IMR-90 (cell line): ENCODE measurements at regions not wholly inside any gene's neighbourhood (a gene's known extent, or its start where the extent isn't known, plus 50 kb on each side); places are given as distances from the start of the nearest gene placed in this dataset.
A peak's percentile ranks its signal among the peaks of the same experiment; 100 is the strongest.

ENCODE experiments used
- ATAC-seq: fragments of 200-7000 bp; cut with Tn5 transposase; 2 replicates; pipeline ENCODE4 v1.9.1; 2020; ENCODE audit warnings: low read depth, mild to moderate bottlenecking, moderate library complexity
- BruUV-seq: library from RNA; stranded (reverse); fragments of 400-500 nt; replicated peaks from 2 replicates; lab custom pipeline; 2021; lab: Mats Ljungman, UMichigan
- CTCF ChIA-PET: fragments of 300-600 bp; formaldehyde crosslinking; extraction: SDS; loops from one replicate; lab custom pipeline; 2021; ENCODE audit warnings: antibody characterized with exemption; lab: Yijun Ruan, JAX
- POLR2A ChIA-PET: fragments of 300-600 bp; sonication (Branson Sonifier 250); formaldehyde crosslinking; loops from one replicate; lab custom pipeline; 2022; ENCODE audit warnings: antibody characterized with exemption; ENCODE audit not compliant: unreplicated experiment; lab: Charles Lee
- DNase-seq: peaks from one replicate; pipeline ENCODE4 v3.0.0; 2013
- H2AFZ ChIP-seq: replicated peaks from 2 replicates; pipeline ENCODE3; 2013; ENCODE audit warnings: low read length, mild to moderate bottlenecking; ENCODE audit not compliant: poor library complexity
- H2AK5ac ChIP-seq: 2 replicates; pipeline ENCODE4 v1.6.1; 2013; ENCODE audit warnings: low read depth, low read length, inconsistent platforms
- H2AK9ac ChIP-seq: replicated peaks from 2 replicates; pipeline ENCODE3; 2013; ENCODE audit warnings: mild to moderate bottlenecking, low read depth, low read length, moderate library complexity; ENCODE audit not compliant: poor library complexity
- H2BK120ac ChIP-seq: 2 replicates; pipeline ENCODE4 v1.6.1; 2013; ENCODE audit warnings: low read depth, low read length, inconsistent platforms
- H2BK15ac ChIP-seq: 3 replicates; pipeline ENCODE4 v1.6.1; 2013; ENCODE audit warnings: low read depth, low read length, inconsistent platforms
- H2BK20ac ChIP-seq: 2 replicates; pipeline ENCODE4 v1.6.1; 2013; ENCODE audit warnings: low read depth, mild to moderate bottlenecking, inconsistent platforms, low read length, moderate library complexity
- H2BK5ac ChIP-seq: 2 replicates; pipeline ENCODE4 v1.6.1; 2013; ENCODE audit warnings: mild to moderate bottlenecking, low read depth, low read length, inconsistent platforms; ENCODE audit not compliant: poor library complexity, severe bottlenecking
- H3K14ac ChIP-seq: replicated peaks from 2 replicates; pipeline ENCODE4 v1.6.1; 2013; ENCODE audit warnings: low read depth, low read length, inconsistent platforms
- H3K18ac ChIP-seq: 2 replicates; pipeline ENCODE4 v1.6.1; 2013; ENCODE audit warnings: low read depth, low read length, control low read depth
- H3K23ac ChIP-seq: 2 replicates; pipeline ENCODE4 v1.6.1; 2013; ENCODE audit warnings: low read depth, low read length, inconsistent platforms
- H3K27ac ChIP-seq: 2 replicates; pipeline ENCODE4 v1.5.1; 2013; ENCODE audit warnings: mild to moderate bottlenecking, control low read depth, low read length; ENCODE audit not compliant: insufficient read depth
- H3K27me3 ChIP-seq: 2 replicates; pipeline ENCODE4 v1.6.1; 2013; ENCODE audit warnings: low read length; ENCODE audit not compliant: control insufficient read depth, insufficient read depth
- H3K36me3 ChIP-seq: 2 replicates; pipeline ENCODE4 v1.6.1; 2013; ENCODE audit warnings: low read length, mixed read lengths; ENCODE audit not compliant: control insufficient read depth, insufficient read depth
- H3K4ac ChIP-seq: 2 replicates; pipeline ENCODE4 v1.6.1; 2013; ENCODE audit warnings: low read depth, low read length, inconsistent platforms
- H3K4me1 ChIP-seq: 2 replicates; pipeline ENCODE4 v1.6.1; 2013; ENCODE audit warnings: low read length, mixed read lengths; ENCODE audit not compliant: control insufficient read depth, insufficient read depth
- H3K4me2 ChIP-seq: 2 replicates; pipeline ENCODE4 v1.6.1; 2013; ENCODE audit warnings: low read depth, mild to moderate bottlenecking, control low read depth, low read length, moderate library complexity
- H3K4me3 ChIP-seq: 2 replicates; pipeline ENCODE4 v1.5.1; 2013; ENCODE audit warnings: low read depth, mild to moderate bottlenecking, control low read depth, low read length, moderate library complexity; ENCODE audit not compliant: insufficient read depth
- H3K56ac ChIP-seq: 2 replicates; pipeline ENCODE4 v1.6.1; 2013; ENCODE audit warnings: low read length, inconsistent platforms; ENCODE audit not compliant: insufficient read depth; ENCODE audit errors: extremely low read depth
- H3K79me1 ChIP-seq, 2 experiments: 2 replicates each; pipeline ENCODE4 v1.6.1; 2013; ENCODE audit warnings: low read length in 2 of 2, inconsistent platforms in 1 of 2, low read depth in 1 of 2
- H3K9ac ChIP-seq: 2 replicates; pipeline ENCODE4 v1.6.1; 2013; ENCODE audit warnings: low read depth, low read length, control low read depth
- H3K9me1 ChIP-seq: 2 replicates; pipeline ENCODE4 v1.6.1; 2013; ENCODE audit warnings: low read length, inconsistent platforms; ENCODE audit not compliant: insufficient read depth
- H3K9me3 ChIP-seq: 2 replicates; pipeline ENCODE4 v1.6.1; 2013; ENCODE audit warnings: low read length; ENCODE audit not compliant: control insufficient read depth, insufficient read depth
- H4K20me1 ChIP-seq: 2 replicates; pipeline ENCODE4 v1.6.1; 2013; ENCODE audit warnings: low read length, inconsistent platforms; ENCODE audit not compliant: insufficient read depth
- H4K5ac ChIP-seq: 2 replicates; pipeline ENCODE4 v1.6.1; 2013; ENCODE audit warnings: mild to moderate bottlenecking, low read depth, low read length, control low read depth
- H4K8ac ChIP-seq, 2 experiments: 2 replicates each; pipeline ENCODE4 v1.6.1; 2013; ENCODE audit warnings: low read depth in 2 of 2, low read length in 2 of 2, control low read depth in 1 of 2, inconsistent platforms in 1 of 2
- H4K91ac ChIP-seq: 2 replicates; pipeline ENCODE4 v1.6.1; 2013; ENCODE audit warnings: low read depth, low read length, inconsistent platforms; ENCODE audit not compliant: insufficient read depth
- BHLHE40 ChIP-seq: fragments of 150-350 bp; IDR thresholded peaks from 2 replicates; pipeline ENCODE4 v1.6.1; 2016; ENCODE audit warnings: mild to moderate bottlenecking, low read depth, low read length
- CEBPB ChIP-seq: IDR thresholded peaks from 2 replicates; pipeline ENCODE4 v1.6.1; 2012; ENCODE audit warnings: low read depth, low read length, improper control_type of control experiment
- CHD1 ChIP-seq: IDR thresholded peaks from 2 replicates; pipeline ENCODE4 v1.6.1; 2012; ENCODE audit warnings: low read depth, low read length, improper control_type of control experiment
- FOS ChIP-seq: fragments of 150-350 bp; IDR thresholded peaks from 2 replicates; pipeline ENCODE4 v1.6.1; 2016; ENCODE audit warnings: low read depth, low read length
- MAZ ChIP-seq: IDR thresholded peaks from 2 replicates; pipeline ENCODE4 v1.6.1; 2012; ENCODE audit warnings: low read depth, mild to moderate bottlenecking, low read length, improper control_type of control experiment, moderate library complexity, borderline replicate concordance
- POLR2A ChIP-seq: IDR thresholded peaks from 2 replicates; pipeline ENCODE4 v1.6.1; 2012; ENCODE audit warnings: mild to moderate bottlenecking, low read depth, low read length
- WGBS, 2 experiments: methylation state at CpG; one replicate each; pipeline versions ENCODE4 v1.1.5 to v1.1.7; 2013; ENCODE audit warnings: missing lambda C conversion rate in 2 of 2; ENCODE audit not compliant: insufficient read length in 1 of 2; ENCODE audit errors: extremely low coverage in 2 of 2; 5-methylcytosine and 5-hydroxymethylcytosine counted together
- dilution Hi-C: fragments of 300-500 bp; cut with HindIII; formaldehyde crosslinking; loops from one replicate; pipeline ENCODE4 v1.14.3; 2018; ENCODE audit warnings: low sequenced_read_pairs; ENCODE audit not compliant: unreplicated experiment
- in situ Hi-C: fragments of 300-500 bp; cut with MboI; formaldehyde crosslinking; loops from 3 replicates; pipeline ENCODE4 v1.14.3; 2019; ENCODE audit warnings: low sequenced_read_pairs, inconsistent platforms, mixed read lengths
- intact Hi-C: fragments of 100-400 bp; cut with micrococcal nuclease; formaldehyde crosslinking; loops from 2 replicates; pipeline ENCODE4 v1.10.0; 2022
- TF ChIP-seq, protein P1 (sequence below): fragments of 150-350 bp; IDR thresholded peaks from 2 replicates; pipeline ENCODE4 v1.6.1; 2016; ENCODE audit warnings: low read depth, mild to moderate bottlenecking, low read length, moderate library complexity, borderline replicate concordance

DNA sequence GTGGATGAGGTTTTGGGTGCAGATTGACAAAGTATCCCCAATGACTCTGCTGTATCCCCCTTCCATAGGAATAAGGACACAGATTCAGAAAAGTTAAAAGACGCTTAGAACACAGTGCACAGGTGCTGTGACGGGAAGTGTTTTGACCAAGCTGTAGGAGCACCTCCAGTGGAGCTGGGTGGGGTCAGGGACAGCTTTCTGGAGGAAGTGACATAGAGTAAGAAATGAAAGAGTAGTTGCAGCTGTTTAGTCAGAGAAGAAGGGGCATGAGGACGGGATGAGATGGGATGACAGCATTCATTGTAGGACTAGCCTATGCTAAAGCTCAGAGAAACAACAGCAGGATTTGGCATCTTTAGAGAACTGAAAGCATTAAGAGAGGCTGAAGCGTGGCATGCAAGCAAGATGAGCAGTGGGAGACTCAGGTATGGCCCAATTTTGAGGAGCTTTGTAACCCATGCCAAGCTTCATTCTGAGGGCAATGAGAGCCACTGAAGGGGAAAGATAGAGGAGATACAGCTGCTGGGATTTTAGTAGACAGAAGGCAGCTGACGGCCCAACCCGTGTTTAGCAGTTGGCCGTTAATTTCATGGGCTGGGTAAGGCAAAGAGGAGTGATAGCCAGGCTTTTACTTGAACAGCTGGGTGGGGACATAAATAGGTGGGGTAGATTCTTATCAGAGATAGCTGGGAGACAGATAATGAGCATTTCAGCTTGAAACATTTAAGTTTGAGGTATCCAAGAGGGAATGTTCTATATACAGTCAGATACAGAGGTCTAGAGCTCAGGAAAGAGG is 131.8 kb upstream of the KRAS start (continued):
- TF ChIP-seq MAZ, result no peak

DNA sequence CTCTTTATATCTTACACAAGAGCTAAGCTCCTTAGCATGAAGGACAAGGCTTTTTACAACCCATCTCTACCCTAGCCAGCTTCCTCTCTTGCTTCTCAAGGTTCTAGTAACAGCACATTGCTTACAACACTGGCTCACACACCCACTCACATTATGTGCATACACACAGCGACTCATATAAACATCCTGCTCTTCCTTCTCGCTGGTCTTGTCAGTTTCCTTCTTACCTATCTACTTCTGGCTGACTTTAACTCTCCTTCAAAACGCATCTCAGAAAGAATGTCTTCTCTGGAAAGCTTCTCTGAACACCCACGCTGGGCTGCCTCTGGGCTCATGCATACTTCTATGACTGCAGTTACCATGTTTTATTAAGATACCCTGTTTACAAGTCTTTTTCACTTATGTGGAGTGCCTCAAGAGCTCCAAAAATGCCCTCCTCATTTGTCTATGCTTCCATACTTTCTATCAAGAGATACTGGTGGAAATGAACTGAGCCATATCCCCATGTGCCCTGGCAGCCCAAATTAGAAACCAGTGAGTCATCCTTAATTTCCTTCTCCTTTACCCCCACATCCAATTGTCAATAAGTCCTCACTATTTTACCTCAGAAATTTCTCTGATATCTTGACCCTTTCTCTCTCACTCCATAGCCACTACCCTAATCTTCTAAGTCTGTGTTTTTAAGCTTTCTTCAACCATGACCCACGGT is 126.9 kb upstream of the KRAS start:
- intact Hi-C loops, result no loop called here
- 0 out of 2 replicates have a peak overlapping the region, but pooled peaks have one; percentile 51 for H3K18ac ChIP-seq
- in situ Hi-C loops, result no loop called here
- H2BK20ac ChIP-seq, result peak overlapping the region; percentile 42
- peak overlapping the region; percentile 42 for H3K4ac ChIP-seq
- H3K56ac ChIP-seq, result peak overlapping the region; percentile 46; the same call in 1 of the 2 replicates
- H3K9me3 ChIP-seq, result no peaks in the 10 kb centered on the region
- peaks cover 3% of the 10 kb centered on the region; the same call in 1 of the 2 replicates for H3K9me1 ChIP-seq
- no peak overlapping the region for H4K5ac ChIP-seq
- H3K23ac ChIP-seq, result peak overlapping the region; percentile 83; the same call in 1 of the 2 replicates
- ATAC-seq (peak; percentile 96), DNase-seq (peak; percentile 94)
- TF ChIP-seq CHD1 (no peak), FOS (0 out of 2 replicates have a peak, but pooled peaks have one; percentile 5), CEBPB (peak; percentile 64; the same call in 1 of the 2 replicates), BHLHE40 (0 out of 2 replicates have a peak, but pooled peaks have one; percentile 16), POLR2A (0 out of 2 replicates have a peak, but pooled peaks have one; percentile 21)
- TF ChIP-seq, protein P1, sequence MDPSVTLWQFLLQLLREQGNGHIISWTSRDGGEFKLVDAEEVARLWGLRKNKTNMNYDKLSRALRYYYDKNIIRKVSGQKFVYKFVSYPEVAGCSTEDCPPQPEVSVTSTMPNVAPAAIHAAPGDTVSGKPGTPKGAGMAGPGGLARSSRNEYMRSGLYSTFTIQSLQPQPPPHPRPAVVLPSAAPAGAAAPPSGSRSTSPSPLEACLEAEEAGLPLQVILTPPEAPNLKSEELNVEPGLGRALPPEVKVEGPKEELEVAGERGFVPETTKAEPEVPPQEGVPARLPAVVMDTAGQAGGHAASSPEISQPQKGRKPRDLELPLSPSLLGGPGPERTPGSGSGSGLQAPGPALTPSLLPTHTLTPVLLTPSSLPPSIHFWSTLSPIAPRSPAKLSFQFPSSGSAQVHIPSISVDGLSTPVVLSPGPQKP, result no peak
- H3K4me2 ChIP-seq, result peak overlapping the region; percentile 59; the same call in 1 of the 2 replicates
- 22% methylated on average over 3 of the region's 5 CpGs; no CpG with 5 or more reads in 1 of the 2 experiments for whole genome bisulfite sequencing, 2 experiments
- H2AK9ac ChIP-seq, result peak overlapping the region; percentile 66
- H3K27me3 ChIP-seq, result no peaks in the 10 kb centered on the region
- no peaks in the 10 kb centered on the region for H3K79me1 ChIP-seq
- H3K36me3 ChIP-seq, result no peaks in the 10 kb centered on the region
- peak overlapping the region; percentile 79 for H3K14ac ChIP-seq
- peak overlapping the region; percentile 53 for H2AK5ac ChIP-seq
- H3K9ac ChIP-seq, result no peak overlapping the region
- peak overlapping the region; percentile 29; the same call in 1 of the 3 replicates for H2BK15ac ChIP-seq
- H3K27ac ChIP-seq, result peak overlapping the region; percentile 54; the same call in 1 of the 2 replicates
- H2BK120ac ChIP-seq, result peak overlapping the region; percentile 61
- peak overlapping the region; percentile 86 for H2BK5ac ChIP-seq
- H2AFZ ChIP-seq, result peak overlapping the region; percentile 78
- BruUV-seq, result no TSS peak
- H4K8ac ChIP-seq, result peak overlapping the region in 1 of 2 experiments; percentile 35; a peak in 2 of 4 replicates
- no peaks in the 10 kb centered on the region for H4K20me1 ChIP-seq
- dilution Hi-C loops, result no loop called here
- H3K4me1 ChIP-seq, result peaks cover 4% of the 10 kb centered on the region
- H4K91ac ChIP-seq, result peak overlapping the region; percentile 19; the same call in 1 of the 2 replicates
- ChIA-PET CTCF (no interaction called here), POLR2A (interaction anchor here (0.5 kb wide), 1 partner anchor 10 kb away, joined by 4 read pairs; no protein-coding TSS in a partner anchor)
- H3K4me3 ChIP-seq, result no peak overlapping the region
